ENCODE measurements at regions not wholly inside any gene's neighbourhood (a gene's known extent, or its start where the extent isn't known, plus 50 kb on each side); places are given as distances from the start of the nearest gene placed in this dataset.

GRCh38 chr17:77566566-77567138, 391.9 kb upstream of the TNRC6C start:
- no peak for FAIRE-seq
- 95% methylated on average over 13 of the region's 13 CpGs; no CpG with 5 or more reads in 1 of the 2 experiments for WGBS, 2 experiments (ENCODE audit: extremely low coverage in 1 of 2, insufficient coverage in 1 of 2, insufficient read length in 1 of 2, insufficient replicate concordance in 2 of 2, low coverage in 1 of 2, low lambda C conversion rate in 2 of 2, missing lambda C conversion rate in 1 of 2)
- TF ChIP-seq POLR2A (IDR thresholded peaks at IDR 0.05; ENCODE audit: control extremely low read depth in 1 of 2, low read depth in 2 of 2, low read length in 2 of 2) (no peak), HDAC2 (IDR thresholded peaks at IDR 0.05; ENCODE audit: borderline replicate concordance in 1 of 2, low read depth in 2 of 2, low read length in 2 of 2) (no peak), FOSL1 (IDR thresholded peaks at IDR 0.05; ENCODE audit: insufficient read depth, low read depth, low read length) (no peak), SRF (IDR thresholded peaks at IDR 0.05; ENCODE audit: low read depth, low read length) (no peak)

More at GRCh38 chr17:77566566-77567138, 391.9 kb upstream of the TNRC6C start:
- no peak for DNase-seq (ENCODE audit: low read depth in 1 of 2, low spot score in 2 of 2)
- no peaks in the 10 kb centered on the region for H3K9me3 ChIP-seq (ENCODE audit: insufficient read depth in 2 of 2, low read depth in 1 of 2, low read length in 1 of 2)
- no peak overlapping the region; the same call in 1 of the 2 replicates for H2BK15ac ChIP-seq (ENCODE audit: low read length)
- H3K23me2 ChIP-seq (ENCODE audit: low read depth, low read length) = no peaks in the 10 kb centered on the region
- CTCF ChIA-PET (ENCODE audit: partially characterized antibody) = no interaction called here
- no peak overlapping the region for H4K91ac ChIP-seq (replicated peaks; ENCODE audit: insufficient read length, low read length)
- H4K8ac ChIP-seq (ENCODE audit: extremely low read depth, insufficient read depth, low read length) = no peak overlapping the region
- H3K18ac ChIP-seq (ENCODE audit: extremely low read depth, low read length) = no peak overlapping the region
- H4K20me1 ChIP-seq (replicated peaks in 1 of 2; ENCODE audit: control insufficient read depth in 1 of 2, insufficient read depth in 2 of 2, low read length in 2 of 2) = no peaks in the 10 kb centered on the region
- no peak overlapping the region for H3K14ac ChIP-seq (ENCODE audit: insufficient read length)
- H3K56ac ChIP-seq (replicated peaks; ENCODE audit: insufficient read length, low read depth, low read length) = no peak overlapping the region
- H4K5ac ChIP-seq (ENCODE audit: insufficient read length, low read depth, low read length) = no peak overlapping the region
- no peak overlapping the region for H2AK5ac ChIP-seq (ENCODE audit: low read depth, low read length)
- POLR2A ChIA-PET (ENCODE audit: partially characterized antibody) = no interaction called here
- no peak overlapping the region for H3K4me2 ChIP-seq (ENCODE audit: insufficient read depth in 1 of 2, low read depth in 2 of 2, low read length in 2 of 2)
- H3K27me3 ChIP-seq (replicated peaks in 1 of 4; ENCODE audit: control insufficient read depth in 3 of 4, extremely low read depth in 1 of 4, insufficient read depth in 3 of 4, low read length in 3 of 4) = peaks cover 0 to 3% (median 0%) of the 10 kb centered on the region in 4 experiments; a peak in 2 of 7 replicates
- H3K9ac ChIP-seq (replicated peaks in 1 of 4; ENCODE audit: extremely low read depth in 1 of 4, low read depth in 3 of 4, low read length in 3 of 4) = no peak overlapping the region
- no peak overlapping the region for H2BK5ac ChIP-seq (ENCODE audit: low read depth, low read length)
- H3K4me1 ChIP-seq (replicated peaks in 1 of 4; ENCODE audit: control insufficient read depth in 3 of 4, insufficient read depth in 4 of 4, low read length in 3 of 4) = peaks cover 0 to 5% (median 4%) of the 10 kb centered on the region in 4 experiments; a peak in 5 of 7 replicates
- no peak overlapping the region for H2AFZ ChIP-seq (ENCODE audit: low read length)
- H3K4ac ChIP-seq (replicated peaks; ENCODE audit: insufficient read length, low read depth, low read length) = no peak overlapping the region
- no peak overlapping the region for H2BK20ac ChIP-seq (ENCODE audit: low read length)
- no peak overlapping the region for H3K4me3 ChIP-seq (ENCODE audit: extremely low read depth in 1 of 4, insufficient read depth in 2 of 4, low read depth in 3 of 4, low read length in 4 of 4)
- no peak overlapping the region for H2BK12ac ChIP-seq (ENCODE audit: low read depth, low read length)
- no peak overlapping the region for H3K23ac ChIP-seq (ENCODE audit: insufficient read length)
- H3K79me1 ChIP-seq (ENCODE audit: low read depth, low read length) = no peaks in the 10 kb centered on the region
- H2BK120ac ChIP-seq (replicated peaks; ENCODE audit: low read depth, low read length) = no peak overlapping the region
- H3K36me3 ChIP-seq (ENCODE audit: control insufficient read depth in 2 of 4, insufficient read depth in 4 of 4, low read length in 3 of 4) = no peaks in the 10 kb centered on the region
- no peaks in the 10 kb centered on the region for H3K79me2 ChIP-seq (ENCODE audit: control insufficient read depth in 1 of 2, insufficient read depth in 2 of 2, low read length in 2 of 2)
- no peak overlapping the region for H3K27ac ChIP-seq (ENCODE audit: low read depth, low read length)
